HG02884 (cell line): ENCODE measurements at regions not wholly inside any gene's neighbourhood (a gene's known extent, or its start where the extent isn't known, plus 50 kb on each side); places are given as distances from the start of the nearest gene placed in this dataset.

Source experiments
- ATAC-seq: cut with Tn5 transposase; IDR thresholded peaks from one replicate; pipeline ENCODE4 v1.9.1; 2021; ENCODE audit warnings: mild to moderate bottlenecking, moderate library complexity; ENCODE audit not compliant: unreplicated experiment

- ATAC-seq = no peak
These were observed 133.1 kb downstream of the IQUB start for GRCh38 chr7:123401295-123401694.

DNA sequence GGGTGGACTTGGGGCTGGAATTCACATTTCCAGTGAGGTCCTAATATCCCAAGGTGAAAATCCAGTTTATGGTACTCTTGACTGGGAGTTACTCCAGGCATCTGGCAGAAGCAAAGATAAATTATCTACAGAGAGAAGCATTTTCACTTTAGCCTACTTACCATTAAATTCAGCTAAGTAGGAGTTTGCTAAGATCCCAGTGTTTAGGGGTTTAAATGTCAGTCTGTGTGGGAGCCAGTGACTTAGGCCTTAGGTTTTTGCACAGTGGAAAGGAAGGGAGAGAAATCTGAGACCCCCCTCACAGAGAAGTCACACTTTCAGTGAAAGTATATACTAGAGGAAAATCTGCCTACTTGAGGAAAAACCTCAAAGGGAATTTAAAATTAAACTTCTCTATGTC lies 134.2 kb downstream of the IQUB start:
- no peak for ATAC-seq

- ATAC-seq = no peak
These were observed 135.5 kb downstream of the IQUB start for GRCh38 chr7:123398921-123399320.

- no peak for ATAC-seq
These were observed 136.6 kb downstream of the IQUB start for GRCh38 chr7:123397746-123398338.

GRCh38 chr7:123393623-123394022 lies 140.8 kb downstream of the IQUB start:
- no peak for ATAC-seq

GRCh38 chr7:123372368-123372767 lies 162.0 kb downstream of the IQUB start:
- no peak for ATAC-seq

- peak; percentile 91 for ATAC-seq
These were observed 166.8 kb downstream of the IQUB start for GRCh38 chr7:123367484-123368122.

GRCh38 chr7:123367031-123367430 lies 167.3 kb upstream of the SLC13A1 start:
- ATAC-seq = no peak

DNA sequence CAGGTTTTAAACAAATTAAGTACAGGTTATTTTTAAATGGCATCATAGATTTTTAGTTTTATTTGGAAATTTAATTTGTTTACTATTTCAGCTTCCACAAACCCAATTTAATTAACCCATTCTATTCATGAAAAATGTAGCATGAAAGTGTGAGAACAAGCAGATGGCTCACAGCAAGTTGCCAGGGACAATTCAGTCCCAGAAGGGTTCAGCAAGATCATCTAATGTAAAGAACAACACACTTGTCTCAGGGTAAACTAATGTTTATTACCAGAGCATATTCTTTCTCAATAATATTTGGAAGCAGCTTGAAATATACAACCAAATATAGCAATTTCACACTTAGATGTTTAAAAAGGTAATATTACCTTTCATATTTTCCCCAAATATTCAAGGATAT lies 166.9 kb upstream of the SLC13A1 start:
- ATAC-seq = no peak

DNA sequence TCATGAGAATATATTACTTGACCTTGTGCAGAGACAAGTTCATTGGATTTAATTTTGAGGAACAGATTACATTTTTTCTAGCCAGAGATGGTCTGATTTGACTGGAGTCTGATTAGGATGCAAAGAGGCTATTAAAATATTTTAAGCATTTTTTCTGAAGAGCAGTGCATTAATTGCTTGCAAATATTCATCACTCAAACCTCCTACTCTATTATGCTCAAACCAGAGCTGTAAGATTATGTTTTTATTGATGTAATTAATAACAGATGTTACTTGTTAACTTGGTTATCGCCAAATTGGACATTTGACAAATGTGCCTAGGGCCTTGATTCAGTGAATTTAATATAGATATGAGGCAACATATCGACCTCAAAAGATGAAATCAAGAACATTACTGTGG lies 160.9 kb upstream of the SLC13A1 start:
- no peak for ATAC-seq

DNA sequence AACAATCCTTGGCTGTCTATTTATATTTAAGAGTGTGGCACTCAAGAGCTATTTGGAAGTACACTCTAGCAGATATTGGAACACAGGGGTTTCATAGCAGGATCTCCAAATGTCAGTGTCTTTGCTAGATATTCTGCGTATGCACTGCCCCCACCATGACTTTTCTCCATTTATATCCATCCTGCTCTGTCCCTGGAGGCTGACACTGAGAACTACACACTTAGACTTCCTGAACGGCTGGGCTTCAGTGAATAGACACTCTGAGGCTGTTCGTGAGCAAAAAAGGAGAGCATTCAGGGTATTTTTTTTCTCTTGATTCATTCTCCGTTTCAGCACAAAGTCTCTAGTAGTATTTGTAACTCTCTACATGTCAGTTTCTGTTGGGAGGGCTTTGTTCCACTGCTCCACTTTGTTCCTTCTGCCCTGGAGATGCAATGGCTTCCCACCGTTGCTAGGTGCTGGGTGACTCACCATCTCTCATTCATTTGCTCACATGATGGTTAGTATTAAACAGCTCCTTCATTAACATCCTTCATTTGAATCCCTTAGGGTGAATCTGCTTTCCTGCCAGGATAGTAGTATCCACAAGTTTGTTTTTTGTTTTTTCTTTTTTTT lies 155.9 kb upstream of the SLC13A1 start:
- no peak for ATAC-seq

GRCh38 chr7:123352973-123353372 lies 153.2 kb upstream of the SLC13A1 start:
- ATAC-seq = no peak

- no peak for ATAC-seq
These were observed 152.0 kb upstream of the SLC13A1 start for GRCh38 chr7:123351516-123352505.

DNA sequence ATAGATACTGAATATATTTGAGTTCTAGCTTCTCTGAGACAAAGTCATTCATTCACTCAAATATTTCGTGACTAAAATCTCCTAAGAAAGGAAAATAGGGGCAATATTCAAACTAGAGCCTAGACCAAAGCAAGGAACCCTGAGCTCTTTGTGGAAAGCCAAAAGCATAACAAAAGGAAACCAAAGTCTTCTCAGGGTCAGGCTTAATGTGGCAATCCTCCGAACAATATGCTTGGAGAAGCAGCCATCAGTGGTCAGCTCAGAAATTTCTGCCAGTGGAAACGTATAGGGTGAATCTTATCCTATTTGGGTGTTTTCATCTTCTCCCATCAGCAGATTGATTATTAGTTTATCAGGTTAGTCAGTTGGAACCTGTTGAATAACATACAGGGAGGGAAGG lies 151.3 kb upstream of the SLC13A1 start:
- no peak for ATAC-seq

- ATAC-seq = no peak
These were observed 148.9 kb upstream of the SLC13A1 start for GRCh38 chr7:123348690-123349089.

DNA sequence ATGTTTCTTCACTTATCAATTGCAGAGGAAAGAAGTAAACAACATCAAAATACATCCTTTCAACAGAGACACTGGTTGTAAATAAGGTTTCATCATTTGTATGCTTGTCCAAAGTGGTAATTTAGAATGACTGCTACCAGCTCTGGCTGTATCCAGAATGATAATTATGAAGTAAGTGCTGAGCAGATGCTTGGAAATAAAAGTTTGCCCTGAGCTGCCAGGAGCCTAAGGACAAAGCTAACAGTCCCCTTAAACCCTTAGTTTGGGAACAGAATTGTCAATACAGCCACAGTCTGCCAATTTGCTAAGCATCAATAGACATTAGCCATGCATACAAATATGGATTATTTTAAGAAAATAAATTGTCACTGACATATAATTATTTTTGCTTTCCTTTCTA lies 147.0 kb upstream of the SLC13A1 start:
- no peak for ATAC-seq

- no peak for ATAC-seq
These were observed 143.8 kb upstream of the SLC13A1 start for GRCh38 chr7:123343611-123344010.

DNA sequence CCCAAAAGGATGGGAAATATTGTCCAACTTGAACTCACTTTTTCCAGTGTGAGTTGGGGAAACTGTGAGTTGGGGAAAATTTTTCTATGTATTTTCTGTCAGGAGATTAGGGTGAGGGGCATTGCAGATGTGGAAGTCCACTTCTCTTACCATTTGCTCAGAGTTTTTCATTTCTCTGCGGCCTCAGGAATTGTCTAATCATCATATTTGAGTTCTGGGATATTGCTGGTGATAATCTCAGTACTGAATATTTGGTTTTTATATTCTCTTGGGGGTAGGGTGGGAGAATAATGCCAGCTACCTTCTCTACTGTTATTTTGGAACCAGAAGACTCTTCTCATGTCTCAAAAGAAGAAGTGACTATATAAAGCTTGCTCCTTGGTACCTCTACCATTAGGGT lies 141.3 kb upstream of the SLC13A1 start:
- no peak for ATAC-seq

GRCh38 chr7:123338688-123339087 lies 138.9 kb upstream of the SLC13A1 start:
- no peak for ATAC-seq

- ATAC-seq = no peak
These were observed 130.3 kb upstream of the SLC13A1 start for GRCh38 chr7:123329988-123330643.

- ATAC-seq = no peak
These were observed 127.9 kb upstream of the SLC13A1 start for GRCh38 chr7:123327661-123328060.
